ENCODE measurements at regions not wholly inside any gene's neighbourhood (a gene's known extent, or its start where the extent isn't known, plus 50 kb on each side); places are given as distances from the start of the nearest gene placed in this dataset.

- TF ChIP-seq, protein P1, sequence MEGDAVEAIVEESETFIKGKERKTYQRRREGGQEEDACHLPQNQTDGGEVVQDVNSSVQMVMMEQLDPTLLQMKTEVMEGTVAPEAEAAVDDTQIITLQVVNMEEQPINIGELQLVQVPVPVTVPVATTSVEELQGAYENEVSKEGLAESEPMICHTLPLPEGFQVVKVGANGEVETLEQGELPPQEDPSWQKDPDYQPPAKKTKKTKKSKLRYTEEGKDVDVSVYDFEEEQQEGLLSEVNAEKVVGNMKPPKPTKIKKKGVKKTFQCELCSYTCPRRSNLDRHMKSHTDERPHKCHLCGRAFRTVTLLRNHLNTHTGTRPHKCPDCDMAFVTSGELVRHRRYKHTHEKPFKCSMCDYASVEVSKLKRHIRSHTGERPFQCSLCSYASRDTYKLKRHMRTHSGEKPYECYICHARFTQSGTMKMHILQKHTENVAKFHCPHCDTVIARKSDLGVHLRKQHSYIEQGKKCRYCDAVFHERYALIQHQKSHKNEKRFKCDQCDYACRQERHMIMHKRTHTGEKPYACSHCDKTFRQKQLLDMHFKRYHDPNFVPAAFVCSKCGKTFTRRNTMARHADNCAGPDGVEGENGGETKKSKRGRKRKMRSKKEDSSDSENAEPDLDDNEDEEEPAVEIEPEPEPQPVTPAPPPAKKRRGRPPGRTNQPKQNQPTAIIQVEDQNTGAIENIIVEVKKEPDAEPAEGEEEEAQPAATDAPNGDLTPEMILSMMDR (IDR thresholded peaks at IDR 0.05), result no peak
- TF ChIP-seq JUND (IDR thresholded peaks at IDR 0.05) (no peak), RCOR1 (IDR thresholded peaks at IDR 0.05; ENCODE audit: low read length) (no peak)
These were observed 571.9 kb upstream of the FTMT start for GRCh38 chr5:121279801-121280200.

Data from SK-N-SH (cell line).